Epithelial cell of esophagus (primary cell): ENCODE measurements at regions not wholly inside any gene's neighbourhood (a gene's known extent, or its start where the extent isn't known, plus 50 kb on each side); places are given as distances from the start of the nearest gene placed in this dataset.

ENCODE experiments used
- DNase-seq: peaks from one replicate; pipeline ENCODE4 v3.0.0; 2010; ENCODE audit warnings: low read depth
- H3K4me3 ChIP-seq: 2 replicates; pipeline ENCODE4 v1.5.1; 2011; ENCODE audit warnings: mild to moderate bottlenecking, low read length, control low read depth
- TF ChIP-seq, protein P1 (sequence below): IDR thresholded peaks from 2 replicates; pipeline ENCODE4 v1.5.1; 2011; ENCODE audit warnings: low read depth, mild to moderate bottlenecking, low read length, control low read depth, inconsistent platforms; ENCODE audit not compliant: insufficient read depth; ENCODE audit errors: missing control alignments

- DNase-seq, result no peak
- TF ChIP-seq, protein P1, sequence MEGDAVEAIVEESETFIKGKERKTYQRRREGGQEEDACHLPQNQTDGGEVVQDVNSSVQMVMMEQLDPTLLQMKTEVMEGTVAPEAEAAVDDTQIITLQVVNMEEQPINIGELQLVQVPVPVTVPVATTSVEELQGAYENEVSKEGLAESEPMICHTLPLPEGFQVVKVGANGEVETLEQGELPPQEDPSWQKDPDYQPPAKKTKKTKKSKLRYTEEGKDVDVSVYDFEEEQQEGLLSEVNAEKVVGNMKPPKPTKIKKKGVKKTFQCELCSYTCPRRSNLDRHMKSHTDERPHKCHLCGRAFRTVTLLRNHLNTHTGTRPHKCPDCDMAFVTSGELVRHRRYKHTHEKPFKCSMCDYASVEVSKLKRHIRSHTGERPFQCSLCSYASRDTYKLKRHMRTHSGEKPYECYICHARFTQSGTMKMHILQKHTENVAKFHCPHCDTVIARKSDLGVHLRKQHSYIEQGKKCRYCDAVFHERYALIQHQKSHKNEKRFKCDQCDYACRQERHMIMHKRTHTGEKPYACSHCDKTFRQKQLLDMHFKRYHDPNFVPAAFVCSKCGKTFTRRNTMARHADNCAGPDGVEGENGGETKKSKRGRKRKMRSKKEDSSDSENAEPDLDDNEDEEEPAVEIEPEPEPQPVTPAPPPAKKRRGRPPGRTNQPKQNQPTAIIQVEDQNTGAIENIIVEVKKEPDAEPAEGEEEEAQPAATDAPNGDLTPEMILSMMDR, result no peak
- no peak overlapping the region for H3K4me3 ChIP-seq
Observed at GRCh38 chr12:114847441-114848035, 163.6 kb upstream of the TBX3 start.

DNA sequence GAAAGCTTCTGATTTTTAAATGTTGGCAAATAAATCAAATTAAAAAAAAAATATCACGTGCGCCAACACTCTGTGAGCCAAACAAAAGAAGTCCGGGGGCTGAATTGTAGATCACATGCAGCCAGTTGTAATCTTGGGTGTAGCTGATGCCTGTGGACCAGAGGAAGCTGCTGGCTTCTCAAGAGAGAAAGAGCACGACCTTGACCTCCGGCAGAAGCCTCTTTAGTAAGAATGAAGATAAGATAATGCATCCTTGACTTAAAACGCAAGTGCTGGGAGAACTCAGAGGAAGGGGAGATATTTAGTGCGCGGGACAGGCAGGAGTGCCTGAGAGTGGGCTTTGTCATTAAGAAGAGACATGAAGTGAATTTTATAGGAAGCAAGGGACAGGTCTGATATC is 162.8 kb upstream of the TBX3 start:
- no peak for DNase-seq
- TF ChIP-seq, protein P1, result no peak
- no peak overlapping the region for H3K4me3 ChIP-seq

- no peak overlapping the region for H3K4me3 ChIP-seq
- TF ChIP-seq, protein P1, result no peak
- peak; percentile 7 for DNase-seq
Observed at GRCh38 chr12:114841557-114842251, 157.7 kb upstream of the TBX3 start.

GRCh38 chr12:114838480-114838879 is 154.5 kb upstream of the TBX3 start:
- H3K4me3 ChIP-seq, result no peak overlapping the region
- TF ChIP-seq, protein P1, result no peak
- no peak for DNase-seq

DNA sequence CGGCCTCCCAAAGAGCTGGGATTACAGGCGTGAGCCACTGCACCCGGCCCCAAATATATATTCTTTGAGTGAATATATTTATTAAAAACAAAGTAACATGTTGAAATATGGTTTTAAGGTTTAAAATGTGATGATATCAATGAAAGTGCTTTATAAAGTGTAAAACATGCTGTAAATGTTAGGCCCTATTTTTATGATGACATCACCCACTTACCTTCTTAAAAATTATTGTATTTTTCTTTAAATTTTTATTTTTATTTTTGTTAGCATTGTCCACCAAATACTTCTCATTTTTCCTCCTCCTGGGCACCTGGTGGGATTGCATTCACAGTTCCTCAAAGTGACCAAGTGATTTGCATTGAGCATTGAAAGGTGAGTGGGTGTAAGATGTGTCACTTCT is 152.6 kb upstream of the TBX3 start:
- no peak for DNase-seq
- TF ChIP-seq, protein P1, result no peak
- no peak overlapping the region for H3K4me3 ChIP-seq

DNA sequence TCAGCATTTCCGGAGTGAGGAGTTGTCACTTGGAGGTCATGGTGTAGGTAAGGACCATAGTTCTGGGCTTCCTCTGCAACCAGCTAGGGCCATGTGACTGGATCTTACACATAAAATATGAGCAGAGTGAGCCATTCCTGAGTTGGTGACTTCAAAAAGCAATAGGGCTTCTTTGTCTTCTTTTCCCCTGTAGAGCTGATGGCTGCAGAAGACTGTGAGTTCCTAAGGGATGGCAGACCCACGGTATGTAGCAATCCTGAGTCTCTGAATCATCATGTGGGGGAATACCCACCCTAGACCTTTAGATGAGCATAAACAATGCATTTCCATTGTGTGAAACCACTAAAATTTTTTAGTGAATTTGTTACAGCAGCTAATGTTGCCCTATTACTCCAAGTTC is 151.1 kb upstream of the TBX3 start:
- DNase-seq, result no peak
- TF ChIP-seq, protein P1, result no peak
- no peak overlapping the region for H3K4me3 ChIP-seq

DNA sequence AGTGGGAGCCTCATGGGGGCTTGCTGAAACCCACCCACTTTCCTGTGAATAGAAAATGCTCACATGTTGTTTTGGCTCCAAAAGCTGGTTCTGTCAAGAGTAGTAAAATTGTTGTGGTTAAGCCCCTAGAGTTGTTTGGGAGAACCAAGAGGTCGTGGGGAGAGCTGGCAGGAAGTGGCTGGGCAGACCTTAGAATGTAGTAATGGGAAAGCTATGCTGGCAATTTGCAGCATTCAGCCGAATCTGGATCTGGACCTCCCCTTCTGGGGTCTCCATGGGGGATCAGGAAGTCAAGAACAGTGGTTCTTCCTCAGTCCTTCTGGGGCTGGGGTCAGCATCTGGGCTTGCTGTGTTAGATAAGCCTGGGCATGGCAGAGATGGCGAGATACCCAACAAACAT is 150.6 kb upstream of the TBX3 start:
- no peak for DNase-seq
- TF ChIP-seq, protein P1, result no peak
- no peak overlapping the region for H3K4me3 ChIP-seq
